Left ventricle myocardium inferior (tissue), 1 donor: ENCODE measurements at regions not wholly inside any gene's neighbourhood (a gene's known extent, or its start where the extent isn't known, plus 50 kb on each side); places are given as distances from the start of the nearest gene placed in this dataset.
A peak's percentile ranks its signal among the peaks of the same experiment; 100 is the strongest.

Experiments used
- DNase-seq: peaks from one replicate; pipeline ENCODE4 v3.0.0-alpha.2; 2020
- H3K27ac ChIP-seq: fragments of 200-600 bp; replicated peaks from 2 replicates; pipeline ENCODE4 v1.8.0; 2021
- H3K27me3 ChIP-seq: fragments of 200-600 bp; 2 replicates; pipeline ENCODE4 v1.8.0; 2021; ENCODE audit warnings: low read depth
- H3K36me3 ChIP-seq: fragments of 200-600 bp; 2 replicates; pipeline ENCODE4 v1.8.0; 2021
- H3K4me1 ChIP-seq: fragments of 200-600 bp; 2 replicates; pipeline ENCODE4 v1.8.0; 2021
- H3K4me3 ChIP-seq: fragments of 200-600 bp; 2 replicates; pipeline ENCODE4 v1.8.0; 2021; ENCODE audit warnings: mild to moderate bottlenecking, moderate library complexity
- H3K9me3 ChIP-seq: fragments of 200-600 bp; replicated peaks from 2 replicates; pipeline ENCODE4 v1.8.0; 2021
- intact Hi-C: fragments of 100-400 bp; cut with micrococcal nuclease; formaldehyde crosslinking; loops from one replicate; pipeline ENCODE4 v1.11.0; 2022
- TF ChIP-seq, protein P1 (sequence below): fragments of 200-600 bp; IDR thresholded peaks from 2 replicates; pipeline ENCODE4 v1.8.0; 2021; ENCODE audit warnings: antibody characterized with exemption, mild to moderate bottlenecking, borderline replicate concordance
- donor health status: DM: no; HTN: yes; CAD: no; lungs with severe emphysema.

- Histone ChIP-seq H3K36me3 (no peaks in the 10 kb centered on the region), H3K4me1 (no peaks in the 10 kb centered on the region), H3K27ac (no peak overlapping the region), H3K27me3 (no peaks in the 10 kb centered on the region), H3K9me3 (no peaks in the 10 kb centered on the region), H3K4me3 (no peak overlapping the region)
- no peak for DNase-seq
- TF ChIP-seq, protein P1, sequence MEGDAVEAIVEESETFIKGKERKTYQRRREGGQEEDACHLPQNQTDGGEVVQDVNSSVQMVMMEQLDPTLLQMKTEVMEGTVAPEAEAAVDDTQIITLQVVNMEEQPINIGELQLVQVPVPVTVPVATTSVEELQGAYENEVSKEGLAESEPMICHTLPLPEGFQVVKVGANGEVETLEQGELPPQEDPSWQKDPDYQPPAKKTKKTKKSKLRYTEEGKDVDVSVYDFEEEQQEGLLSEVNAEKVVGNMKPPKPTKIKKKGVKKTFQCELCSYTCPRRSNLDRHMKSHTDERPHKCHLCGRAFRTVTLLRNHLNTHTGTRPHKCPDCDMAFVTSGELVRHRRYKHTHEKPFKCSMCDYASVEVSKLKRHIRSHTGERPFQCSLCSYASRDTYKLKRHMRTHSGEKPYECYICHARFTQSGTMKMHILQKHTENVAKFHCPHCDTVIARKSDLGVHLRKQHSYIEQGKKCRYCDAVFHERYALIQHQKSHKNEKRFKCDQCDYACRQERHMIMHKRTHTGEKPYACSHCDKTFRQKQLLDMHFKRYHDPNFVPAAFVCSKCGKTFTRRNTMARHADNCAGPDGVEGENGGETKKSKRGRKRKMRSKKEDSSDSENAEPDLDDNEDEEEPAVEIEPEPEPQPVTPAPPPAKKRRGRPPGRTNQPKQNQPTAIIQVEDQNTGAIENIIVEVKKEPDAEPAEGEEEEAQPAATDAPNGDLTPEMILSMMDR, result no peak
- intact Hi-C loops, result no loop called here
Measured at GRCh38 chr16:62254372-62254771, 218.1 kb upstream of the CDH8 start.

- intact Hi-C loops, result no loop called here
- TF ChIP-seq, protein P1, result no peak
- no peak overlapping the region for H3K27ac ChIP-seq
- no peaks in the 10 kb centered on the region for H3K4me1 ChIP-seq
- no peaks in the 10 kb centered on the region for H3K36me3 ChIP-seq
- DNase-seq, result no peak
- no peaks in the 10 kb centered on the region for H3K27me3 ChIP-seq
- no peak overlapping the region for H3K4me3 ChIP-seq
- H3K9me3 ChIP-seq, result no peaks in the 10 kb centered on the region
Measured at GRCh38 chr16:62253966-62254365, 217.7 kb upstream of the CDH8 start.

DNA sequence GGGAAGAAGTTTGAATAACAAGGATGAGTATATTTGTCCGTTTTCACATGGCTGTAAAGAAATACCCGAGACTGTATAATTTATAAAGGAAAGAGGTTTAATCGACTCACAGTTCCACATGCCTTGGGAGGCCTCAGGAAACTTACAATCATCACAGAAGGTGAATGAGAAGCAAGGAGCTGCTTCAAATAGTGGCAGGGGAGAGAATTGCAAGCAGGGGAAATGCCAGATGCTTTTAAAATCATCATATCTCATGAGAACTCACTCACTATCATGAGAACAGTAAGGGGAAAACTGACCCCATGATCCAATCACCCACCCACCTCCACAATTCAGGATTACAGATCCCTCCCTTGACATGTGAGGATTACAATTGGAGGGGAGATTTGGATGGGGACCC is 212.8 kb upstream of the CDH8 start:
- Histone ChIP-seq H3K4me1 (no peaks in the 10 kb centered on the region), H3K4me3 (no peak overlapping the region), H3K9me3 (no peaks in the 10 kb centered on the region), H3K36me3 (no peaks in the 10 kb centered on the region), H3K27ac (no peak overlapping the region), H3K27me3 (no peaks in the 10 kb centered on the region)
- intact Hi-C loops, result no loop called here
- no peak for DNase-seq
- TF ChIP-seq, protein P1, result no peak

GRCh38 chr16:62240722-62241121 is 204.5 kb upstream of the CDH8 start:
- H3K9me3 ChIP-seq, result no peaks in the 10 kb centered on the region

DNA sequence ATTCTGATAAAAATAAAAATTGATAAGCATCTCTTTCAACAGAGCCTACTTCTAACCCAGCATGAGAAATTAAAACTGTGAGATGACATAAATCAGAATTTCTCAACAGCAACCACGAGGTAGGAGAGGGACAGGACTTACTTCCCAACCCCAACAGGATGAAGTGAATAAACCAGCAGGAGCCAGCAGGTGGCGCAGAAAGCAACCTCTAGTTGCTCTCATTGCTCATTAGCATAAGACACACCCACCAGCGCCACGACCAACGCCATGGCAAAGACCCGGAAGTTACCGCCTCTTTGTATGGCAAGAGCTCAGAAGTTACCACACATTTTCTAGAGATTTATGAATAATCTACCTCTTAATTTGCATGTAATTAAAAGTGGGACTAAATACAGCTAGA is 189.4 kb upstream of the CDH8 start:
- Histone ChIP-seq H3K27me3 (no peaks in the 10 kb centered on the region), H3K4me3 (peak overlapping the region; percentile 34), H3K9me3 (no peaks in the 10 kb centered on the region), H3K4me1 (no peaks in the 10 kb centered on the region), H3K27ac (no peak overlapping the region), H3K36me3 (no peaks in the 10 kb centered on the region)
- intact Hi-C loops, result no loop called here
- TF ChIP-seq, protein P1, result peak; percentile 58
- peak; percentile 60 for DNase-seq

More at GRCh38 chr16:62240722-62241121, 204.5 kb upstream of the CDH8 start:
- Histone ChIP-seq H3K4me1 (no peaks in the 10 kb centered on the region), H3K4me3 (no peak overlapping the region), H3K36me3 (no peaks in the 10 kb centered on the region), H3K27ac (no peak overlapping the region), H3K27me3 (peaks cover 8% of the 10 kb centered on the region)
- intact Hi-C loops, result no loop called here
- TF ChIP-seq, protein P1, result no peak
- DNase-seq, result no peak
